ENCODE measurements at regions not wholly inside any gene's neighbourhood (a gene's known extent, or its start where the extent isn't known, plus 50 kb on each side); places are given as distances from the start of the nearest gene placed in this dataset.

DNA sequence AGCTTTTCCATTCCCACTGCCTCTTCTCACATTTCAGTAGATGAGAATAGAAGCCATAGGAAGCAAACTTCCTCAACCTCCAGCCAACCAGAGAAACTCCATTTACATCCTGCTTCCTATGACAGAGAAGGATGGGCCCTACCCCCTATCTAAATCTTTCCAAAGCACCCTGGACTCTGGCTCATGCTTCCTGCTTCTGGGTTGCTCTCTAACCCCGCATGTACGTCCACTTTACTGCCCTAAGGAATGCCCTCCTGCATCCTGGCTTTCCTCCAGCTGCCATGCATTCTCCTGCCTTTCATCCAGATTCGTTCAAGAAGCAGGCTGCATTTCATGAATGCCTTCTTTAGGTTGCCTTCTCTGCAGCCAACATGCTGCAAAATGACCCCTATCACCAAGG is 91.9 kb downstream of the FAM217A start:
- no peak for TF ChIP-seq POLR2A (IDR thresholded peaks at IDR 0.05)
- TF ChIP-seq CTCF (IDR thresholded peaks at IDR 0.05): no peak
- no peak for TF ChIP-seq EP300 (IDR thresholded peaks at IDR 0.05)

Data from upper lobe of left lung (tissue), 4 donors.